ENCODE measurements at regions not wholly inside any gene's neighbourhood (a gene's known extent, or its start where the extent isn't known, plus 50 kb on each side); places are given as distances from the start of the nearest gene placed in this dataset.

- 33 to 67% methylated on average over 1 of the region's 5 CpGs for WGBS, 2 donors (ENCODE audit: low coverage in 1 of 2)
- no peak overlapping the region for H3K4me3 ChIP-seq
- no peak for TF ChIP-seq POLR2AphosphoS5 (IDR thresholded peaks at IDR 0.05)
- no peak for TF ChIP-seq CTCF (IDR thresholded peaks at IDR 0.05)
- no peak for TF ChIP-seq POLR2A (IDR thresholded peaks at IDR 0.05)
- no peak for TF ChIP-seq EP300 (IDR thresholded peaks at IDR 0.05)
Observed at GRCh38 chrX:45903781-45904201, 641.4 kb downstream of the ZNF674 start.

DNA sequence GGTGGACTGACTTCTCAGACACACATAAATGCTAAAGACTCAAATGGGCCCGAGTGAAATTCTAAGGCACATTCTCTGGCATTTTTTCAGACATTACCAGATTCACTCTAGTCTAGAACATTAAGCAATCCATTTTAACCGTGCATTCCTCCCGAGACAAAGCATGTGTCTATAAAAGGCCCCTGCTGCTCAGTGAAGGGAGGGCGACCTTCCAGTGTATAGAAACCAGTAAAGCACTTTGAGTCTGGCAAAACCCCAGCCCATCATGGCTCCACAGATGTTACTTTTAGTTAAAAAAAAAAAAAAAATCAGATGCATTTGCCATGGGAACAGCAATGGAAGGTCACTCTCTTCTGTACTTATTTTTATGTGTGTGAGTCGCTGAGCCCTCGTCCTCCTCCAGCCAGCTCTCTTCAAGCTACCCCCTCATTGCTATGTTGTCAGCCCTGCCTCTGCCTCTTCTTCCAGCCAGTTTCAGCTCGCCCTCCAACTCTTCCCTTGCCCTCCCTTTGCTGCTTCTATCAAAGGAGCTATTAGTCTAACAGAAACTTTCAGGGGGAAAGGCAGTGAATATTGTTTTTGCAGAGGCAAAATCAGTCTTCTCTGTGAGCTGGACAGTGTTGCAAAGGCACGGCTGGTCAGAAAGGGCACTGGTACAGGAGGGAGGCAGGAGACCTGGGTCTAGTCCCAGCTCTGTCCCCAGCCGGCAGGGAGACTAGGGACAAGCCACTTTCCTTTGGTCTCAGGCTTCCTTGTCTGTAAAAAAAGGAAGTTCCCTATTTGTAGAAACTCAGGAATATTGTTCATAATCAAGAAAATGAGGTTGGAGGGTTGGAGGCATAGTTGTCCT, 644.2 kb downstream of the ZNF674 start:
- no peak for TF ChIP-seq POLR2A (IDR thresholded peaks at IDR 0.05)
- no peak for TF ChIP-seq CTCF (IDR thresholded peaks at IDR 0.05)
- TF ChIP-seq POLR2AphosphoS5 (IDR thresholded peaks at IDR 0.05) = no peak
- TF ChIP-seq EP300 (IDR thresholded peaks at IDR 0.05) = no peak
- no peak for ATAC-seq
- Histone ChIP-seq H3K27ac (no peak overlapping the region), H3K27me3 (no peaks in the 10 kb centered on the region), H3K36me3 (no peaks in the 10 kb centered on the region), H3K4me1 (no peaks in the 10 kb centered on the region), H3K9me3 (no peaks in the 10 kb centered on the region), H3K4me3 (no peak overlapping the region)
- 12 to 40% methylated on average over 3 of the region's 9 CpGs for WGBS, 2 donors (ENCODE audit: low coverage in 1 of 2)

More at GRCh38 chrX:45903781-45904201, 641.4 kb downstream of the ZNF674 start:
- Histone ChIP-seq H3K36me3 (no peaks in the 10 kb centered on the region), H3K9me3 (no peaks in the 10 kb centered on the region), H3K4me1 (no peaks in the 10 kb centered on the region), H3K27ac (no peak overlapping the region), H3K27me3 (no peaks in the 10 kb centered on the region)
- no peak for ATAC-seq

DNA sequence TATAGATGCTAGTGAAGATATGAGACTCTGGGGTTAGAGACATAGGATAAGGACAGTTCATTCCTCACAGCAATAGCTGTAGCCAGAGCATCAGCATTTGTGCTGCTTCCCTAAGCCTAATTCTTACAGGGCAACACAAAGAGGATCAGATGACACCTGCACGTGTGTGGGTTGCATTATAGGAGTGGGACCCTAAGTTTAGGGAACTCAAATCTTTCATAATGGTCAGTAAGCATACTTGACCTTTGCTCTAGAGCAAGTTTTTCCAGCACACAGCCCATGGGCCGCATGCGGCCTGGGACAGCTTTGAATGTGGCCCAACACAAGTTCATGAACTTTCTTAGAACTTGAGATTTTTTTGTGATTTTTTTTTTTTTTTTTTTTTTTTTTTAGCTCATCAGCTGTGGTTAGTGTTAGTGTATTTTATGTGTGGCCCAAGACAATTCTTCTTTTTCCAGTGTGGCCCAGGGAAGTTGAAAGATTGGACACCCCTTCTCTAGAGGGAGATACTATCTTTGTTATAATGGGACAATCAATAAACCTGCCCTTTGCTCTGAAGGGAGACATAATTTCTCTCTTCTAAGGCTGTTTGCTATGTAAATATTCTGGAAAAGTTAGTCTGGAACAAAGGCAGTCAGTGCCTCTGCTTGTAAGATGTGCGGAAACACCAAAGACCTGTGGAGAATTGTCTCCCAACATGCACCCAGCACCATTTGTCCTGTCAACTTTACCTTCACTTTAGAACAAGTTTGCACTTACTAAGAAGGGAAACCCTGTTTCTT, 650.2 kb downstream of the ZNF674 start:
- Histone ChIP-seq H3K4me1 (no peaks in the 10 kb centered on the region), H3K27me3 (no peaks in the 10 kb centered on the region), H3K4me3 (no peak overlapping the region), H3K27ac (no peak overlapping the region), H3K36me3 (no peaks in the 10 kb centered on the region), H3K9me3 (no peaks in the 10 kb centered on the region)
- 29 to 94% methylated on average over 1 to 3 of the region's 4 CpGs for WGBS, 2 donors (ENCODE audit: low coverage in 1 of 2)
- no peak for TF ChIP-seq POLR2AphosphoS5 (IDR thresholded peaks at IDR 0.05)
- TF ChIP-seq POLR2A (IDR thresholded peaks at IDR 0.05) = no peak
- TF ChIP-seq CTCF (IDR thresholded peaks at IDR 0.05) = no peak
- TF ChIP-seq EP300 (IDR thresholded peaks at IDR 0.05) = no peak
- no peak for ATAC-seq

DNA sequence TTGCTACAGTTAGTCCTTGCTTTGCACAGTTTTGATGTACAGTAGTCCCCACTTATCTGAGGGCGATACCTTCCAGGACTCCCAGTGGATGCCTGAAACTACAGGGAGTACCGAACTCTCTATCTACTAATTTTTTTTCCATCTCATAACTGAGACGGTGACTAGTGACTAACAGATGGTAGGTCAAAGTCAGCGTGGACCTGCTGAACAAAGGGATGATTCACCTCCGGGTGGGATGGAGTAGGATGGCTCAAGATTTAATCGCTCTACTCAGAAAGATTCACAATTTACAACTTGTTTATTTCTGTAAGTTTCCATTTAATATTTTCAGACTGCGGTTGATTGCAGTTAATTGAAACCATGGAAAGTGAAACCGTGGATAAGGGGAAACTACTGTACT, 655.8 kb downstream of the ZNF674 start:
- 90 to 100% methylated on average over 2 to 7 of the region's 8 CpGs for WGBS, 2 donors (ENCODE audit: low coverage in 1 of 2)
- no peak for ATAC-seq

More for the DNA sequence above, 655.8 kb downstream of the ZNF674 start:
- Histone ChIP-seq H3K9me3 (no peaks in the 10 kb centered on the region), H3K27ac (no peak overlapping the region), H3K27me3 (no peaks in the 10 kb centered on the region), H3K36me3 (no peaks in the 10 kb centered on the region), H3K4me1 (no peaks in the 10 kb centered on the region), H3K4me3 (no peak overlapping the region)
- TF ChIP-seq POLR2A (IDR thresholded peaks at IDR 0.05) (no peak), CTCF (IDR thresholded peaks at IDR 0.05) (no peak), POLR2AphosphoS5 (IDR thresholded peaks at IDR 0.05) (no peak), EP300 (IDR thresholded peaks at IDR 0.05) (no peak)
